IPS-15b (cell line): ENCODE measurements at regions not wholly inside any gene's neighbourhood (a gene's known extent, or its start where the extent isn't known, plus 50 kb on each side); places are given as distances from the start of the nearest gene placed in this dataset.
"Not testable (repeated sequence)": the region's sequence is repeated elsewhere in the genome, so short reads cannot be mapped to it uniquely, and the experiment has no call there.

Source experiments
- H3K27me3 ChIP-seq: one replicate; pipeline ENCODE4 v1.6.1; 2013; ENCODE audit warnings: low read length; ENCODE audit not compliant: control insufficient read depth, insufficient read depth
- H3K36me3 ChIP-seq: one replicate; pipeline ENCODE4 v1.6.1; 2013; ENCODE audit warnings: low read length; ENCODE audit not compliant: control insufficient read depth, insufficient read depth
- H3K4me1 ChIP-seq: one replicate; pipeline ENCODE4 v1.6.1; 2013; ENCODE audit warnings: mild to moderate bottlenecking, low read length; ENCODE audit not compliant: control insufficient read depth, insufficient read depth
- H3K4me3 ChIP-seq: one replicate; pipeline ENCODE4 v1.5.1; 2013; ENCODE audit warnings: low read depth, low read length
- H3K9ac ChIP-seq: one replicate; pipeline ENCODE4 v1.6.1; 2013; ENCODE audit warnings: low read depth, mild to moderate bottlenecking, low read length
- H3K9me3 ChIP-seq: one replicate; pipeline ENCODE4 v1.6.1; 2013; ENCODE audit warnings: mild to moderate bottlenecking, low read length; ENCODE audit not compliant: control insufficient read depth, insufficient read depth

DNA sequence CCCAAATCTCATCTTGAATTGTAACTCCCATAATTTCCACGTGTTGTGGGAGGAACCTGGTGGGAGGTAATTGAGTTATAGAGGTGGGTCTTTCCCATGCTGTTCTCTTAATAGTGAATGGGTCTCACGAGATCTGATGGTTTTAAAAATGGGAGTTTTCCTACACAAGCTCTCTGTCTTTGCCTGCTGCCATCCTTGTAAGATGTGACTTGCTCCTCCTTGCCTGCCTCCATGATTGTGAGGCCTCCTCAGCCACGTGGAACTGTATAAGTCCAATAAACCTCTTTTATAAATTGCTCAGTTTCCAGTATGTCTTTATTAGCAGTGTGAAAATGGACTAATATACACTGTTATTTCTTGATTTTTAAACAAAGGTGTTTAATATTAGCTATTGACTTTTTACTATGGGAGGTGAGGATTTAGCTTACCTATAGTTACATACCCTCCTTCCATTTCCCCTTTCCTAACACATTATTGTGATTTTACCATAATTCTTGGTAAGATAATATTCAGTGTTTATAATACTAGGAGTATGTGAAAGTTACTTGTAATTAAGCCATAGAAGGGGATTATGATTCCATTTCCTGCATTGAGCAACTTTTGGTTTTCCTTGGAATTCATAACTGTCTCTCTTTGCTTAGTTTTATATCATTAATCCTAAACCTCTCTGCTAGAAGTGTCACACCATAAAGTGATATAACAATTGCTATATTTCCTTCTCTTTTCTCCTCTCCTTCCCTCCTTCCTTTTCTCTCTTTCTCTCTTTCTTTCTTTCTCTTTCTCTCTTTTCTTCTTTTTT is 151.0 kb upstream of the KRAS start:
- no peaks in the 10 kb centered on the region for H3K27me3 ChIP-seq
- H3K4me1 ChIP-seq, result peaks cover 3% of the 10 kb centered on the region
- no peaks in the 10 kb centered on the region for H3K36me3 ChIP-seq
- H3K9ac ChIP-seq, result no peak overlapping the region
- H3K4me3 ChIP-seq, result no peak overlapping the region
- H3K9me3 ChIP-seq, result no peaks in the 10 kb centered on the region

DNA sequence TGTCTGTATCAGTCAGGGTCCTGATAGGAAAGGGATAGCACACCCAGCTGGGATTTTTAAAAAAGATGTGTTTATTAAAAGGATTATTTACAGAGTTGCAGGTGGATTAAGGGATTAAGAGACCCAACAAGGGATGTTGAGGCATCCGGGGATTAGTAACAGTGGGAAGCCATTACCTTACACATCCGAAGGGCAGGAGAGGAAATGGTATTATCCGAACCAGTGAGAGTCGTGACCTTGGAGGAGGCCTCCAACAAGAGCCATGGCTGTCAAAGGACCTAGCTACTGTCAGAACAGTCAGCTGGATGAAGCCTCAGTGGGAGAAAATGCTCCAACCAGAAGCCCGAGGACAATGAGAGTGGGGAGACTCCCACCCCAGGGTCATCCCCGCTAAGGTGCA is 146.3 kb upstream of the KRAS start:
- Histone ChIP-seq H3K9me3 (no peaks in the 10 kb centered on the region), H3K4me1 (no peaks in the 10 kb centered on the region), H3K27me3 (no peaks in the 10 kb centered on the region), H3K4me3 (no peak overlapping the region), H3K9ac (no peak overlapping the region), H3K36me3 (no peaks in the 10 kb centered on the region)

DNA sequence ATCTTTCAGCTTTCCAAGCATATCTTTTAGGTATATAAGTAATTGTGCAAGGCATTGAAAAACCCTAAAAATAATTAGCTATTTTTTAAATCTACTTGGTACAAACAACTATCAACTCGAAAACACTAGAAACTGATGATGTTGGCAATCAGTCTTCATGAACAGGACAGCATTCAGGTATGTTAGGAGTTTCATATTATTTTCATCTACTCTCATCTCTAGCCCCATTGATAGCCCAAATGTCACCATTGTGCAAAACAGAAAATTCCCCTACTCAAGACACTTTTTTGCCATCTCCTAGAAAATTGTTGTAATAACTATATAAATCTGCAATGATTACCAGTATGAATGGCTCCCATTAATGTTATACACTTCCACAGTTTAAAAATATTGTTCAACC is 144.5 kb upstream of the KRAS start:
- no peaks in the 10 kb centered on the region for H3K9me3 ChIP-seq
- no peak overlapping the region for H3K4me3 ChIP-seq
- H3K9ac ChIP-seq, result no peak overlapping the region
- no peaks in the 10 kb centered on the region for H3K36me3 ChIP-seq
- no peaks in the 10 kb centered on the region for H3K27me3 ChIP-seq
- no peaks in the 10 kb centered on the region for H3K4me1 ChIP-seq

DNA sequence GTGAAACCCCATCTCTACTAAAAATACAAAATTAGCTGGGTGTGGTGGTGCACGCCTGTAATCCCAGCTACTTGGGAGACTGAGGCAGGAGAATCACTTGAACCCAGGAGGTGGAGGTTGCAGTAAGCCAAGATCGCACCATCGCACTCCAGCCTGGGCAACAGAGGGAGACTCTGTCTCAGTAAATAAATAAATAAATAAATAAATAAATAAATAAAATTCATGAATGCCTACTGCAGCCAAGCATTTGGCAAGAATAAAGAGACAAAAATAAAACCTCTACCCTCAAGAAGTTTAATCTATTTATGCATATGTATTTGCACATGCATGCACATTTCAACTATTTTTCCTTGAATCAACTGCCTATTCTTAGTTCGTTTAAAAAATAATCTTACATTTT is 144.0 kb upstream of the KRAS start:
- H3K36me3 ChIP-seq, H3K4me1 ChIP-seq, H3K4me3 ChIP-seq, H3K27me3 ChIP-seq, H3K9me3 ChIP-seq, H3K9ac ChIP-seq: not testable (repeated sequence)

DNA sequence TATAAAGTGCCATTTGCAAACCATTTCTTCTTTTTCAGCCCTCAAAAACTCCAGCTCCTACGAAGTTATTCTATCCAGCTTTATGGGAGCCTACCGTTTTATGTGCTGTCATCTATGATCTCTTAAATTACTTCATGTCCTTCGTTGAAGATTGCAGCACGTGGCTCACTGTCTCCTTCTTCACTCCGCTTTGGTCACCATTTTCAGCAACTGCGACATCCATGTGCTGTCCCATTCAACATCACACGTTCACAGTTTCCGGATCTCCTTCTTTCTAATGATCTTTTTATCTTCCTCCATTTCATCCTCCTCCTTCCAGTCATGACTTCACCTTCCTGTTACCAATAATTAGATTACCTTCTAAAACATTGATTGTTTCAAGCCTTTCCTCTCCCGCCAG is 143.3 kb upstream of the KRAS start:
- Histone ChIP-seq H3K9ac (no peak overlapping the region), H3K9me3 (no peaks in the 10 kb centered on the region), H3K36me3 (no peaks in the 10 kb centered on the region), H3K27me3 (no peaks in the 10 kb centered on the region), H3K4me3 (no peak overlapping the region), H3K4me1 (no peaks in the 10 kb centered on the region)

DNA sequence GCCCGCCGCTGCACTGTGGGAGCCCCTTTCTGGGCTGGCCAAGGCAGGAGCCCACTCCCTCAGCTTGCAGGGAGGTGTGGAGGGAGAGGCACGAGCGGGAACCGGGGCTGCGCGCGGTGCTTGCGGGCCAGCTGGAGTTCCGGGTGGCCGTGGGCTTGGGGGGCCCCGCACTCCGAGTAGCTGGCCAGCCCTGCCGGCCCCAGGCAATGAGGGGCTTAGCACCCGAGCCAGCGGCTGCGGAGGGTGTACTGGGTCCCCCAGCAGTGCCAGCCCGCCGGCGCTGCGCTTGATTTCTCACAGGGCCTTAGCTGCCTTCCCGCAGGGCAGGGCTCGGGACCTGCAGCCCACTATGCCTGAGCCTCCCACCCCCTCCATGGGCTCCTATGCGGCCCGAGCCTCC is 140.6 kb upstream of the KRAS start:
- not testable (repeated sequence) for H3K4me1 ChIP-seq, H3K4me3 ChIP-seq, H3K9me3 ChIP-seq, H3K27me3 ChIP-seq, H3K9ac ChIP-seq, H3K36me3 ChIP-seq

DNA sequence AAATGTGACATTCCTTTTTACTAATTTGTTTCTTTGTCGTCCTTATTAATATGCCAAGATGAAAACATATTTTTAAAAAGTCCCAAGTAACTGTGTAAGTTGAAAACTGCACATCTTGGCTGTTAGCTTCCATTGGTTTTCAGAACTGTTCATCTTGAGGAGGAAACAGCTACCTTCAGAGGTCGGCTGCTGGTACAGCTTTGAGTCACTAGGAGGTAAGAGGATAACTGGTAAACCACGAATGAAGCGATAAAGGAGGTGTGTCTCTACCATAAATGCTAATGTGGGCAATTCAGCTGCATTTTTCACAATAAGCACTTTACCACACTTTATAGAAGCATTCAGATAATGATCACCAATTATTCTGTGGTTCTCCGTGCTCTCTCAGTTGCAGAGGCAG is 137.5 kb upstream of the KRAS start:
- Histone ChIP-seq H3K27me3 (peaks cover 16% of the 10 kb centered on the region), H3K9ac (no peak overlapping the region), H3K36me3 (no peaks in the 10 kb centered on the region), H3K4me3 (no peak overlapping the region), H3K9me3 (no peaks in the 10 kb centered on the region), H3K4me1 (peaks cover 6% of the 10 kb centered on the region)

DNA sequence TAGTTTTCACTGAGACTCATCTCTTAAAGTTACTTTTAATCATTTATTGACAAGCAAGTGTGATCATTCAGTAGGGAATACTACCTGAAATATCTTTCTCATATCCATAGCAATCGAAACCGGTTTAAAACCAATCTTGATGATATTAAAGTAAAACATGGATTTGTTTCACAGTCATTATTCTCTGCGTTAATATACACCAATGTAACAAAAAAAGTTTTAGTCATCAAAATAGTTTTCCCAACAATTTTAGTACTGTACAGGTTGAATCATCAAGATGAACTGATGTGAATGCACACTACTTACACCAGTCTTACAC is 137.0 kb upstream of the KRAS start:
- Histone ChIP-seq H3K27me3 (peaks cover 16% of the 10 kb centered on the region), H3K9ac (no peak overlapping the region), H3K9me3 (no peaks in the 10 kb centered on the region), H3K4me1 (peaks cover 6% of the 10 kb centered on the region), H3K36me3 (no peaks in the 10 kb centered on the region), H3K4me3 (no peak overlapping the region)

DNA sequence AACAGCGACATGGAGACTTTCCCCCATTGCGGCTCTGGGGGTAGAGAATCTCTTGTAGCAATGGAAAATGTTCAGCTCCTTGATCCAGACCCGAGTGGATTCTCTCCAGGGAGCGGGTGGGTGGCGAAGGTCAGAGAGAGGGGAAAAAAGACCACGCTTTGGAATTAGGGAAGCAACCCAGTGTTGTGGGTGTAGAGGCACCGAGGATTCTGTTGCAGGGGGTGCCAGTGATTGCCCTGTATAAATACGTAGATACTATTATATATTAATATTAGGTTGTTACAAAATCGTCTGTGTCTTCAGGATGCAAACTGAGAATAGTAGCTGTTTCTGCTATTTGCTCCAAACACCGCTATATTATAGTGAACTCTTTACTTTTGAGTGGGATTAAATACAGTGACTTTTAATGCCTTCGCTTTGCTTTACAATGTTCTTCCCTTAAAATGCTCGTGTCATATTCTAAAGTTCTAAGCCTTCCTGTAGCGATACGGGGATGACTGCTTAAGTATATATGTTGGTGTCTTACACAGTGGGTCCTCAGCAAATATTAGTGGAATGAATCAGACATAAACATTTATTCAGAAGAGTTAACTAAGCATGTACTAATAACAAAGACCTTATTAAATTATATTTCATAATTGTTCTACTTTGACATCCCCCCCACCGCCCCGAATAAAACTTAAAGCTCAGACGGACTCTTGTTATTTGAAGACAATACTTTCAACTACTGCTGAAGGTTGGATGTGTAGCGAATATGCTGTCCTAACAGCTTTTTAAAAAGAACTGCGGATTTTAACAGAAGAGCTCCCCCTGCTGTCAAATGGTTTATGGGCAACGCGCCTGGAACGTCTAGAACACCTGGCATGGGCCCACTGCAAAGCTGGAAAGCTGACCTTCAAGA is 136.4 kb upstream of the KRAS start:
- H3K9ac ChIP-seq, result peak overlapping the region; percentile 28
- H3K4me3 ChIP-seq, result peak overlapping the region; percentile 72
- peaks cover 16% of the 10 kb centered on the region for H3K27me3 ChIP-seq
- H3K9me3 ChIP-seq, result no peaks in the 10 kb centered on the region
- H3K4me1 ChIP-seq, result peaks cover 6% of the 10 kb centered on the region
- no peaks in the 10 kb centered on the region for H3K36me3 ChIP-seq

DNA sequence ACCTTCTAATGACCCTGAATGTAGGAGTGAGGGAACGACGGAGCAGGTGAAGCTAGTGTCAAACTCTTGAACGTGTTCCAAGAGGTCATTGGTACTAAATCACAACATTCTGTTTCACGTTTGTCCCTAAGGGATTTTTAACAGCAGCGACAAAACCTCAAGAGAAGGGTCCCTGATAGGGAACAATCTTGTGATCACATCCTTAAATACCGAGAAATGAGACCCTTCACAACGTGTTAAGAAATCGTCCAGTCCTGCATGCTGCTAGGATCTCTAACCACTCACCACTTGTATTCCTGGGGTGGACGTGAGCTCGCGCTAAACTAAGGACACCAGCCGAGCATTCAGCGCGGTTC is 134.1 kb upstream of the KRAS start:
- H3K9me3 ChIP-seq, result no peaks in the 10 kb centered on the region
- no peaks in the 10 kb centered on the region for H3K36me3 ChIP-seq
- H3K9ac ChIP-seq, result peak overlapping the region; percentile 98
- peaks cover 16% of the 10 kb centered on the region for H3K27me3 ChIP-seq
- H3K4me3 ChIP-seq, result peak overlapping the region; percentile 92
- H3K4me1 ChIP-seq, result peaks cover 6% of the 10 kb centered on the region

DNA sequence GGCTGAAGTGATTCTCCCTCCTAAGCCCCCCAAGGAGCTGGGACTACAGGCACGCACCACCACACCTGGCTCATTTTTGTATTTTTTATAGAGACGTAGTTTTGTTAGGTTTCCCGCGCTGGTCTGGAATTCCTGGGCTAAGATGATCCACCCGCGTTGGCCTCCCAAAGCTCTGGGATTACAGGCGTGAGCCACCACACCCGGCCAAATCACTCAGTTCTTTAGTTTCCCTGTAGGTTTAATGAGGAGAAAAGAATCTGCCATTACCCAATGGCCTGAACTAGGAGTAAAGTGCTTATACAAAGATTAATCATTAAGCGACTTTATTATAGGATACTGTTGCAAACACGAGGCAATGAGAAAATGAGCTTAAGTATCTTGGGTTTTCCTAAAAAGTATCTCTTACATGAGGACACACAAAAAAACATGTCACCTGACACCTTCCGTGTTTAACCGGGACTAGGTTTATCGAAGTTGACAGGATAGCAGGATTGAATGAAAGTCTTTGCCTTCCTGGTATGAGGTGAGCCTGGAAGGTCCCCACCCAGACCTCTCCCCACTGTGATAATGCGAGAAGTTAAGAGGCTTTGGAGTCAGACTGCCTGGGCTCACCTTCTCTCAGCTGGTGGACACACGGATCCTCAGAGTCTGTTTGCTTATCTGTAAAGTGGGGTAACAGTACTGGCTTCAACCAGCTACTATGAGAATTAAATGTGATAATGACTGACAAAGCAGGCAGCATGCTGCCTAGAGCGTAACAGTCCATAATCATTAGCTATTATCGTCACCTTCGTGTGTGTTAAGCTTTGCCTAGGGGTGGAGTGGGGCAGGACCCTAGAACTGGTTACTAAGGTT is 133.5 kb upstream of the KRAS start:
- H3K9me3 ChIP-seq, result no peaks in the 10 kb centered on the region
- H3K9ac ChIP-seq, result no peak overlapping the region
- H3K27me3 ChIP-seq, result peaks cover 16% of the 10 kb centered on the region
- H3K4me3 ChIP-seq, result peak overlapping the region; percentile 92
- H3K4me1 ChIP-seq, result peaks cover 6% of the 10 kb centered on the region
- H3K36me3 ChIP-seq, result no peaks in the 10 kb centered on the region
